ENCODE measurements at regions not wholly inside any gene's neighbourhood (a gene's known extent, or its start where the extent isn't known, plus 50 kb on each side); places are given as distances from the start of the nearest gene placed in this dataset.

DNA sequence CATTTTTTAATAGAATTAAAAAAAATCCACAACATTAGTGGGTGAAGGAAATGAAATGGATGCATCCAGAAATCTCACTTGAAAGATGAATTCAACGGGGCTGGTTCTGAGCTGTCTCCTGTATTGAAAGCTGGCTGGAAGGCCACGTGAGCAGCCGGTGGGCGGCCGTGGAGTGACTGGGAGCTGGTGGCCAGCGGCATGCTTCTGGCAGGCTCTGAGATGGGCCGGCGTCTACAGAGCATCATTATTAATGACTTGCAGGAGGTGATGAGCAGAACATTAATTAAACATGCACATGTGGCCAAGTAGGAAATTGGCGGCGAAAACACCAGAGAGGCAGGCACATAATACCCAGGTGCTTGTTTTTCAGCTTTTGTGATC, 115.6 kb upstream of the LMO4 start:
- no peak overlapping the region for H4K91ac ChIP-seq (ENCODE audit: insufficient read depth, low read depth, low read length)
- CTCF ChIA-PET, result no interaction called here
- H3K23ac ChIP-seq (ENCODE audit: low read depth, low read length), result no peak overlapping the region
- no peak overlapping the region for H3K56ac ChIP-seq (ENCODE audit: extremely low read depth, insufficient read depth, low read length)
- ATAC-seq (ENCODE audit: low read depth), result no peak
- H4K8ac ChIP-seq (ENCODE audit: low read depth in 2 of 2, low read length in 2 of 2), result no peak overlapping the region
- no peak overlapping the region for H3K4ac ChIP-seq (ENCODE audit: low read depth, low read length)
- no TSS peak for BruUV-seq (replicated peaks)
- no peak overlapping the region for H2BK20ac ChIP-seq (ENCODE audit: low read depth, low read length)
- dilution Hi-C loops (cut with HindIII; ENCODE audit: low sequenced_read_pairs, unreplicated experiment), result no loop called here
- no peaks in the 10 kb centered on the region for H4K20me1 ChIP-seq (ENCODE audit: insufficient read depth, low read length)
- TF ChIP-seq RAD21 (IDR thresholded peaks at IDR 0.05; ENCODE audit: low read length), result no peak
- no peak for TF ChIP-seq RFX5 (IDR thresholded peaks at IDR 0.05; ENCODE audit: low read depth, low read length)
- TF ChIP-seq, protein P1, sequence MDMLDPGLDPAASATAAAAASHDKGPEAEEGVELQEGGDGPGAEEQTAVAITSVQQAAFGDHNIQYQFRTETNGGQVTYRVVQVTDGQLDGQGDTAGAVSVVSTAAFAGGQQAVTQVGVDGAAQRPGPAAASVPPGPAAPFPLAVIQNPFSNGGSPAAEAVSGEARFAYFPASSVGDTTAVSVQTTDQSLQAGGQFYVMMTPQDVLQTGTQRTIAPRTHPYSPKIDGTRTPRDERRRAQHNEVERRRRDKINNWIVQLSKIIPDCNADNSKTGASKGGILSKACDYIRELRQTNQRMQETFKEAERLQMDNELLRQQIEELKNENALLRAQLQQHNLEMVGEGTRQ (IDR thresholded peaks at IDR 0.05; ENCODE audit: low read depth, low read length), result no peak
- no peaks in the 10 kb centered on the region for H3K36me3 ChIP-seq (ENCODE audit: control insufficient read depth, insufficient read depth, low read length)
- no peaks in the 10 kb centered on the region for H3K79me1 ChIP-seq (ENCODE audit: low read depth in 1 of 2, low read length in 2 of 2)
- no peak overlapping the region for H2BK120ac ChIP-seq (ENCODE audit: low read depth, low read length)
- DNase-seq, result no peak
- POLR2A ChIA-PET (ENCODE audit: unreplicated experiment), result no interaction called here
- H3K4me2 ChIP-seq (ENCODE audit: low read depth, low read length), result no peak overlapping the region
- peaks cover 7% of the 10 kb centered on the region; the same call in 1 of the 2 replicates for H3K9me3 ChIP-seq (ENCODE audit: control insufficient read depth, insufficient read depth, low read length)
- H3K27ac ChIP-seq (ENCODE audit: insufficient read depth, low read length), result no peak overlapping the region
- H3K9ac ChIP-seq (ENCODE audit: low read depth, low read length), result no peak overlapping the region
- in situ Hi-C loops (cut with MboI; ENCODE audit: low sequenced_read_pairs), result no loop called here
- no peak overlapping the region for H2AK9ac ChIP-seq (replicated peaks; ENCODE audit: low read depth, low read length, poor library complexity)
- H2AK5ac ChIP-seq (ENCODE audit: low read depth, low read length), result no peak overlapping the region
- no peak overlapping the region for H2AFZ ChIP-seq (replicated peaks; ENCODE audit: low read length, poor library complexity)
- H3K4me1 ChIP-seq (ENCODE audit: control insufficient read depth, insufficient read depth, low read length), result no peaks in the 10 kb centered on the region
- no peak overlapping the region for H2BK5ac ChIP-seq (ENCODE audit: low read depth, low read length, poor library complexity, severe bottlenecking)
- intact Hi-C loops (cut with micrococcal nuclease), result no loop called here
- no peak overlapping the region for H4K5ac ChIP-seq (ENCODE audit: low read depth, low read length)
- H3K18ac ChIP-seq (ENCODE audit: low read depth, low read length), result no peak overlapping the region
- H3K14ac ChIP-seq (replicated peaks; ENCODE audit: low read depth, low read length), result no peak overlapping the region
- 98% methylated on average over 7 of the region's 10 CpGs; no CpG with 5 or more reads in 1 of the 2 experiments for WGBS, 2 experiments (ENCODE audit: extremely low coverage in 2 of 2, insufficient read length in 1 of 2)
- H2BK15ac ChIP-seq (ENCODE audit: low read depth, low read length), result no peak overlapping the region
- no peaks in the 10 kb centered on the region for H3K9me1 ChIP-seq (ENCODE audit: insufficient read depth, low read length)
- no peak overlapping the region for H3K4me3 ChIP-seq (ENCODE audit: insufficient read depth, low read depth, low read length)
- H3K27me3 ChIP-seq (ENCODE audit: control insufficient read depth, insufficient read depth, low read length), result no peaks in the 10 kb centered on the region

Data from IMR-90 (cell line).